NCI-H146 (cell line): ENCODE measurements at regions not wholly inside any gene's neighbourhood (a gene's known extent, or its start where the extent isn't known, plus 50 kb on each side); places are given as distances from the start of the nearest gene placed in this dataset.

ENCODE experiments used
- DNase-seq: peaks from one replicate; lab custom pipeline; 2025; lab: John Stamatoyannopoulos, UW

DNA sequence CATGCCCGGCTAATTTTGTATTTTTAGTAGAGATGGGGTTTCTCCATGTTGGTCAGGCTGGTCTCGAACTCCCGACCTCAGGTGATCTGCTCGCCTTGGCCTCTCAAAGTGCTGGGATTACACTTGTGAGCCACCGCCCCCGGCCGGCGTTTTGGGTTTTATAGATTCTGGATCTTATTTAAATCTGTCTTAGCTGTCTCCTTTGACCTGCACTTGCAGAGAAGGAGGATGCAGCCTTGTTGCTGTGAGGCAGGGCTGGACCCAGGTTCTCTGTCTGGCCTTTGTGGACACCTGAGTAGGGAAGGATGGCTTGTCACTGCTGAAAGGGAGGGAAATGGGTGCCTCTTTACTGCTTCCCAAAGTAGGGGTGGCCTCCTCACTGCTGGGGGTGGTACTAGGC, 83.0 kb upstream of the HS6ST1 start:
- no peak for DNase-seq

- no peak for DNase-seq
These were observed 84.4 kb upstream of the HS6ST1 start for GRCh38 chr2:128402911-128403670.

DNA sequence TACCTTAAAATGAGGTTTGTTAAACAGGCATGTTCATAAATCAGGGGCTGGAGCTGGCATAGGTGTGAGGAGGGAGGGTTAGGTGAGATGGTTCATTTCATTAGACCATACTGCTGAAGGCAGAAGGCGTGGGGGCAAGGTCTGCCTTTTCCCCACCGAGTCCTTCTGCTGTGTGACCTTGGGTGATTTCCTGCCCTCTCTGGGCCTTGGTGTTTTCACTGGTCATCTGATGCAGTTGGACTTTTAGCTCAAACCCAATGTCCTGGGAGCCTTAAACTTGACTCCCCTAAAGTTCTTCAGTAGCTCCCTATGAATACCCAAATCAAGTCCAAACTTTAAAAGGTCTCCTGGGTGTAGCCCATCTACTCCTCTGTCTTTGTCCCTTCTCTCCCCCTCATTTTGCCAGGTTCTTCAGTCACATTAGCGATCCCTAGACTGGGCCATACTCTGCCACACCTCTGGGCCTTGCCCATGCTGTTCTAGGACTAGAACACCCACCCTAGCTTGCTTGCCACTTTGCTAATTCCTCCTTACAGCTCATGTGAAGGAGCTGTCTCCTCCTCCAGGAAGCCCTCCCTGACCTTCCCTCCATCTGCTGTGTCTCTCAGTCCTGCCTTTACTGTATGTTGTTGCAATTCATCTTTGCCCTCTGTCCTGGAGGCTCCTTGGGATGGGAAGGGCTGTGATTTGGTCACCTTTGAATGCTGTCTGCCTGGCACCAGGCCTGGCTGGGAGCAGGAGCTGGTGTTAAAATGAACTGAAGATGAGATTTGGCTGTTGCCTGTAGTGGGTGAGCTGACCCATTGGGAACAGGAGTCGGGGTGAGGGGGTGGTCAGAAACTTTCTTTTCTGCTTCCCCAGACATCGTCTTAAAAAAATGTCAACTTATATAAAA, 85.4 kb upstream of the HS6ST1 start:
- no peak for DNase-seq

DNA sequence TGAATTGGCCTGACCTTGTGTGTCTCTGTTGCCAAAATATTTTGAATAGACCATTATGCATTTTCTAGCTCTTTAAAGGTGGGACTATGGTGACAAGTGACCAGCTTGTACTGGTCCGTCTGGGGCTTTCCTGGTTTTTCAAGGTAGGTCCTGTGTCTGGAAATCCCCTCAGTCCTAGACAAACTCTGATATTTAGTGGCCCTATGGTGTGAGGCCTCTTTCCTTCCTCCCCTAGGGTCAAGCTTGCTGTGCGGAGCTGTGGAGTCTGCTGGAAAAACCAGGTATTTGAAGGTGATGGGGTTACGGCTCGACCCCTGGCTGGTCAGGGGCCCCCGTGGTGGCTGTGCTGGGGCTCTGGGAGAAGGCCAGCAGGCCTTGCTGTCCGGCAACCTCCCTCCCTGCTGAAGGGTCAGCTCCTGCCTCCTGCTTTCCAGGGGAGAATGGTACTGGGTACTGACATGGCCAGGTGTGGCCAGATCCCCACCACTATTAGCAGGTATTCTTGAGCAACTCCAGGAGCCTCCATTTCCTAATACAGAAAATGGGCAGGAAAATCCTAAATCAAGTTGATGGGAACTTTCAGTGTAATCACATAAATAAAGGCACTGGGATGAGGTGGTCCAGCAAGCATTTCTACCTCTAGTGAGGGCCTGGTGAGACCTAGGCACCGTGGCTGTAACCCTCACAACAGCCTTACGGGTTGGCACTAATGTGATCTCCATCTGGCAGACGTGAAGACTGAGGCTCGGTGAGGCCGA, 86.2 kb upstream of the HS6ST1 start:
- no peak for DNase-seq

- no peak for DNase-seq
These were observed 86.8 kb upstream of the HS6ST1 start for GRCh38 chr2:128405467-128405900.

- no peak for DNase-seq
These were observed 87.4 kb upstream of the HS6ST1 start for GRCh38 chr2:128405981-128406613.

GRCh38 chr2:128406736-128407554, 88.3 kb upstream of the HS6ST1 start:
- no peak for DNase-seq

DNA sequence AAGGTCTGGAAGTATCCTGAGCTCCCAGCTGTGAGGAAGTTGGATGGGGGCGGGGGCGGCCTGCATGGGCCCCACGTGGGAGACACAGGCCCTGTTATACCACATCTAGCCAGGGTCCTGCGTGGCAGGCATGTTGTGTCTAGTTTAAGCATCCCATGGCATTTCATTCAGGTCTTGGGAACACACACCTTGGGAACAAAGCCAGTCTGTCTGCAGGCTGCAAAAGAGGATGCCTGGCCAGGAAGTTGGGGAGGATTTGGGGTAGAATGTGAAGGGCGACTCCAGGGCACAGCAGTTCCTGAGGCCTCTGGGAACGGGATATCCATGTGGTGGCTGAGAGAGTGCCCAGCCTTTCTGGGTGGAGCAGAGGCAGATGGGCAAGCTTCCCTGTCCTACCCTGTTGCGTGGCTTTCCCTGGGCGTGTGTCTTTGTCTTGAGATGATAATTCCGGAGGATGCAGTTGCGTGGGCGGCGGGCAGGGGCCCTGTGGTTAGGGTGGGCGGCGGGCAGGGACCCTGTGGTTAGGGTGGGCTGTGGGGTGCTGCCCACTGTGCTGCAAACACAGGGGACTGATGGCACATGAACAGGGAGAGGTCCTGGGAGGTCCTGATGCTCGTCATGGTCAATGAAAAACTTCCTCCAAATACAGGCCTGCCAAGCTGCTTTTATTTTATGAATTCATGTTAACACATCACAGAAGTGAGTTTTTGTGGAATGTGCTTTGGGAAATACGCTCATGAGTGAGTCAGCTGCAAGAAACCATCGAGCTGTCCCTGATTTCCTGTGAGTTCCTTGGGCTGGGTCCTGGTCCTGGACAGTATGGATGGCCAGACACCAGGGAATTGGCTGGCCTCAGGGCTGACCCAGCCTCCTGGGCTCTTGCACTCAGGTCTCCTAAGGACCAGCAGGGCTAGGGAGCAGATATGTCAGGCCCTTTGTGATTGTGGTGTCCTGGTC, 90.0 kb upstream of the HS6ST1 start:
- no peak for DNase-seq

DNA sequence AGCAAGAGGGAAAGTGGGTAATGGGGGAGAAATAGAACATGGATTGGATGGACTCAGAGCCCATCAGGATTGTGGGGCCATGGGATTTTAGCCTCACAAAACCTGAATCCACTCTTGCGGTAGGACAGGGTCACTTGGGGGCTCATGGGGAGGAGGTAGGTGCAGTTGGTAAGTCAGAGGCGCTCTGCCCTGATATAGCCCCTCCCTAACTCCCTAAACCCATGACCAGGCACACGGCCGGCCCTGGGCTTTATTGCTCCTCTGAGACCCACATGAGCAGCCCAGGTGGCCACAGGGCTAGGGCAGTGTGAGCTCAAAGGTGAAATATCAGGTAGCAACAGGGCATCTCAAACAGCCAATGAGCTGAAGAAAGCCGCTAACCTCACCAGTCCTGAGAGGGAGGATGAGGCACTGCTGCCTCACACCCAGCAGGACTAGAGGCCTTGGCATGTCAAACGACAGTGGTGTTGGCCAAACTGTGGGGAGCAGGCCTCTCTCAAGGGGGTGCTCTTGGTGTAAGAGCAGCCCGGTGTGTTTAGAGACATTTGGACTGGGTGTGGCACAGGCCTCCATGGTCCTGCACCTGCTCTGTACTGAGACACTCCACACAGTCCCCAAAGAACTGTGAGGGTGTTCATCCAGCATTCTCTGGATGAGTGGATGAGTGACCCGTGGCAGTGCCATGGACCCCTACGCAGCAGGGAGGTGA, 90.8 kb upstream of the HS6ST1 start:
- DNase-seq, result no peak

DNA sequence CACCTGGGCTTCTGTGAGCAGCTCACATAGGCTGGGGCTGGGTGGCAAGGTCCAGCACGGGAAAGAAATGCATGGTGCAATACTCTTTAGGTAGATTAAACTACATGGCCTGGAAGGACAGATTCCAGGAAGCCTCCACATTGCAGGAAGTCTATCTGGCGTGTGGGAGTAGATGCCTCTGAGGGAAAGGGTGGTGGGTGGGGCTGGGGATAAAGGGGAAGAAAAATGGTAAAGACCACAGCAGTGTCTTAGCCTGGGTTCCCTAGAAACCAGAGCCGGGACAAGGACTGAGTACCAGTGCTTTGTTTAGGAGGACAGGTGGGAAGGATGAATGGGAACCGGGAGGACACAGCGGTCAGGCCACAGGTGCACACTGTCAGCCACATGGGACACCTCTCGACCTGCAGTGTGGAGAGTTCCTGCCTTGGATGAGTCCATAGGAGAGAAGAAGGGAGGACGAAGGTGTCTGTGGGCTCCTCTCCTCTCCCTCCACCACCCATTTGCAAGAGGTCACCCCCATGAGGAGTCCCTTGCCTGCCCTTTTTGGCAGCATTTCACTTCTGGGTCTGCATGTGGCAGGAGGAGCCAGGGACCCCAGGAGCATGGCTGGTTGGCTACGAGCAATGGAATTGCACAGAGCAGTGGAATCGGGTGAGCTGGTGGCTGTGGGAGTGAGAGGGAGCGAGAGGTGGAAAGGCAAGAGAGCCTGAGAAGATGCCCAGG, 91.5 kb upstream of the HS6ST1 start:
- DNase-seq, result no peak

- DNase-seq, result no peak
These were observed 92.1 kb upstream of the HS6ST1 start for GRCh38 chr2:128410758-128411215.

DNA sequence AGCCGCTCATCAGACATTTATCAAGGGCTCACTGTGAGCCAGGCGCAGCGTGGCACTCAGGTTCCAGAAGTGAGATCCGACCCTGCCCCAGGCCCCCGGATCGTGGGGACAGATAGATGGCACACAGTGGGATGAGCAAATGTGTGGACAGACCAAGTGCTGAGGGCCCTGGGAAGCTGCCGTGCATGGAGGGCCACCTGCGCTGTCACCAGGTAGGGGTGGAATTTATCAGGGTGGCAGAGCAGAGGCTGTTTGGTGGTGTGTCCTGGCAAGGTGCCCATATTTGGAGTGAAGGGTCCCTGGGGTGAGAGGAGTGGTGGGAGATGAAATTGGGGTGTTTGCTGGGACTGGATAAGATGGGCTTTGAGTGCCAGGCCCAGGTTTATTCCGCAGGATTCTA, 92.8 kb upstream of the HS6ST1 start:
- no peak for DNase-seq

- no peak for DNase-seq
These were observed 93.7 kb upstream of the HS6ST1 start for GRCh38 chr2:128412181-128412871.

DNA sequence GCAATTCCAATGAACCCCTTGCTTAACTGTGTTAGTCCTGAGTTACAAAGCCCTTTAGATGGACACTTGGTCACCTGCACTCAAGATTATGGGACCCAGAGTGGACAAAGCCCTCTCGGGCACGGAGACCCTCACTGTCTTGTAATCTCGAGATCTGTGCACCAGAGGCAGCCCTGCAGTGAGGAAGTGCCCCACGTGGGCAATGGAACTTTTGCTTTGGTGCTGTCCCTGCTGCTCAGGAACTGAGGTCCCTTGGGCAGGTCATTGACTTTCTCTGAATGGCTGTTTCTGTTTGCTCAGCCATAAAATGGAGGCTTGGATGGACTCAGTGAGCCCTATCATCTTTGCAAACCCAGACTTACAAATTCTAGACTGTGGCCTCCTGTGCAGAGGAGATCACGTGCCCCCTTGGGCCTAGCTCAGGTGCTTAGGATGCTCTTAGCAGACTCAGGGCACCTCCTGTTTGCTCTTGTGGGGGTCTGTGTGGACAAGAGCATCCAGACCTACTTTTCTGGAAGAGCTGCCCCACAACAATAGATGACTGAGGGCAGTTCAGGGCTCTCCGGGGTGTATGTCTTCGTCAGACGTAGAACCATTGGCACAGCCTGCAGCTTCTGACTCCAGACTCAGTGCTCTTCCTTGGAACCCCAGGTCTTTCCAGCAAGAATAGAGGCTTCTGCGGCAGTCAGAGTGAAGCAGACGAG, 94.5 kb upstream of the HS6ST1 start:
- peak; percentile 41 for DNase-seq

- peak; percentile 93 for DNase-seq
These were observed 95.2 kb upstream of the HS6ST1 start for GRCh38 chr2:128413718-128414341.

DNA sequence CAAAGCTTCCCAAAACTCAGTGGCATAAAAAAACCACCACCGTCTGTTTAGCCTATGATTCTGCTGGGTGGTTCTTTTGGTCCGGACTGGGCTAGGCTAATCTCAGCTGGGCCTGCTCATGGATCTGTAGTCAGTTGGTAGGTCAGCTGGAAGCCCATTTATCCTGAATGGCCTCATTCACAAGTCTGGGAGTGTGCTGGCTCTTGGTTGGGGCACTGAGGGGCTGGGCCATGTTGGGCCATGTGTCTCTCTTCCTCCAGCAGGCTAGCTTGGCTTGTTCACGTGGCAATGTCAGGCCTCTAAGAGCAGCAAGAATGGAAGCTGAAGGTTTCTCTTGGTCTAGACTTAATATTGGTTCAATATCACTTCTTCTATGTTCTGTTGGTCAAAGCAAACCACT, 95.7 kb upstream of the HS6ST1 start:
- peak; percentile 32 for DNase-seq
